ENCODE measurements at regions not wholly inside any gene's neighbourhood (a gene's known extent, or its start where the extent isn't known, plus 50 kb on each side); places are given as distances from the start of the nearest gene placed in this dataset.

DNA sequence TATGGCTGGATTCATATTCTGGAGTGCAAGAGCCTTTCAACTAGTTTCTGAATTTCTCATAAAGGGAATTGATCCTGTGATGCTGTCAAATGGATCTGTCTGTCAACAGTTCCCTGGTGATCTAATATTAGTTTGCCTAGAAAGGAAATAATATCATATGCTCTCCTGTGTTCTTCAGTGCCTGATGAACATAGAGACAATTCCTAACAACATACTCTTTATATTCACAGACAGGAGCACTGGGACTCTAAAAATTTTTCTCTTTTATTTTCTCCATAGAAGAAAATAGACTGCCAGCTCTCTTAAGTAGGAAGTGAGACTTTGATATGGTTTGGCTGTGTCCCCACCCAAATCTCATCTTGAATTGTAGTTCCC is 259.7 kb downstream of the TMX3 start:
- DNase-seq = no peak
- in situ Hi-C loops (cut with MboI) = no loop called here
- H3K4me1 ChIP-seq (ENCODE audit: insufficient read depth) = peaks cover 16% of the 10 kb centered on the region
- H3K4me2 ChIP-seq (ENCODE audit: unreplicated experiment) = no peak overlapping the region
- H3K27ac ChIP-seq = peak overlapping the region; percentile 66
- H3K36me3 ChIP-seq (ENCODE audit: low read depth) = no peaks in the 10 kb centered on the region
- no peak overlapping the region for H2AFZ ChIP-seq
- no peaks in the 10 kb centered on the region for H3K9me3 ChIP-seq (ENCODE audit: low read depth)
- no peaks in the 10 kb centered on the region for H4K20me1 ChIP-seq (ENCODE audit: insufficient read depth)
- peaks cover 24% of the 10 kb centered on the region for H3F3A ChIP-seq (ENCODE audit: insufficient read depth)
- no peaks in the 10 kb centered on the region for H3K27me3 ChIP-seq (replicated peaks; ENCODE audit: insufficient read depth)
- H3K9ac ChIP-seq = no peak overlapping the region
- no peak for TF ChIP-seq EZH2phosphoT487 (IDR thresholded peaks at IDR 0.05; ENCODE audit: insufficient read depth, low read depth)
- TF ChIP-seq EZH2 (IDR thresholded peaks at IDR 0.05; ENCODE audit: insufficient read depth, poor library complexity, severe bottlenecking) = no peak
- H3K9me2 ChIP-seq (ENCODE audit: insufficient read depth) = no peaks in the 10 kb centered on the region
- H3K79me2 ChIP-seq (ENCODE audit: insufficient read depth) = no peaks in the 10 kb centered on the region
- no peak overlapping the region for H3K4me3 ChIP-seq

DNA sequence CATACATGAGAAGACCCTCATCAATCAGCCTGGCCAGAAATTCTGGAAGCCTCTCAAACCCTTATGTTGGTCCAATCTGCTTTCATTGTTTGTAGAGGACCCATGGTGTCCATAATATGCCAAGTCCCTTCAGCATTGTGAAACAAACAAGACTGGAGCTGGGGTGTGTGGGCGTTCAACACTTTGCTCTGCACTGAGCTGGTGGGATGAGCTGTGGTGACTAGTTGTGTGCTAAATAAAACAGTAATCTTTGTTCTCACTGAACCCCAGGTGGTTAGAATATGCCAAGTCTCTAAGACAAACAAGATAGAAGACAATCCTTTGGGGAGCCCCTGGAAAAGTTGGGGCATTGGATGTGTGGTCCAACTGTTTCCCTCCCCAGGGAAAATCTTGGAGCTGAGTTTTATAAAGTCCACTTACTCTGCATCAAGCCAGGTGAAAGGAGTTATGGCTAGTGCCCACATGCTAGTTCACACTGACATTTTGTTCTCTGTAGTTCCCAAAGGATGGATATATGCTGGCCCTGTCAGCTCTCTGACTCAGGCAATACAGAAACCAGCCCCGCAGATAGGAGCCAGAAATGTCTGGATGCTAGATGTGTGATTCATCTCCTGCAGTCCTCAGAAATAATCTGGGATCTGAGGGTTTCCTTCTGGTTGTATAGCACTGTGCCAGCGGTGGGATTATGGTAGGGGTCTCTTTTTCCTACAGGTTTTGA is 260.2 kb downstream of the TMX3 start:
- no peaks in the 10 kb centered on the region for H3K9me2 ChIP-seq (ENCODE audit: insufficient read depth)
- H3K9ac ChIP-seq = no peak overlapping the region
- no peak for TF ChIP-seq EZH2phosphoT487 (IDR thresholded peaks at IDR 0.05; ENCODE audit: insufficient read depth, low read depth)
- TF ChIP-seq EZH2 (IDR thresholded peaks at IDR 0.05; ENCODE audit: insufficient read depth, poor library complexity, severe bottlenecking) = no peak
- H3K27ac ChIP-seq = peak overlapping the region; percentile 66
- H3K79me2 ChIP-seq (ENCODE audit: insufficient read depth) = no peaks in the 10 kb centered on the region
- peaks cover 21% of the 10 kb centered on the region for H3K4me1 ChIP-seq (ENCODE audit: insufficient read depth)
- no peak overlapping the region for H2AFZ ChIP-seq
- no peaks in the 10 kb centered on the region for H4K20me1 ChIP-seq (ENCODE audit: insufficient read depth)
- in situ Hi-C loops (cut with MboI) = no loop called here
- no peak overlapping the region for H3K4me2 ChIP-seq (ENCODE audit: unreplicated experiment)
- peaks cover 29% of the 10 kb centered on the region for H3F3A ChIP-seq (ENCODE audit: insufficient read depth)
- H3K27me3 ChIP-seq (replicated peaks; ENCODE audit: insufficient read depth) = no peaks in the 10 kb centered on the region
- no peak overlapping the region for H3K4me3 ChIP-seq
- 38 to 46% methylated on average over 3 of the region's 3 CpGs for WGBS, 2 experiments (ENCODE audit: low coverage in 1 of 2, low lambda C conversion rate in 2 of 2, missing lambda C conversion rate in 2 of 2)
- DNase-seq = peak; percentile 85
- no peaks in the 10 kb centered on the region for H3K9me3 ChIP-seq (ENCODE audit: low read depth)
- no peaks in the 10 kb centered on the region for H3K36me3 ChIP-seq (ENCODE audit: low read depth)

GRCh38 chr18:68449292-68449691 is 265.6 kb downstream of the TMX3 start:
- 19 to 27% methylated on average over 2 of the region's 2 CpGs for WGBS, 2 experiments (ENCODE audit: low coverage in 1 of 2, low lambda C conversion rate in 2 of 2, missing lambda C conversion rate in 2 of 2)
- H3K27ac ChIP-seq = peak overlapping the region; percentile 91
- no peaks in the 10 kb centered on the region for H3K79me2 ChIP-seq (ENCODE audit: insufficient read depth)
- H3K27me3 ChIP-seq (replicated peaks; ENCODE audit: insufficient read depth) = no peaks in the 10 kb centered on the region
- H3K4me3 ChIP-seq = no peak overlapping the region
- no peaks in the 10 kb centered on the region for H4K20me1 ChIP-seq (ENCODE audit: insufficient read depth)
- H2AFZ ChIP-seq = no peak overlapping the region
- peak overlapping the region; percentile 55 for H3K9ac ChIP-seq
- H3K4me2 ChIP-seq (ENCODE audit: unreplicated experiment) = peak overlapping the region; percentile 46
- in situ Hi-C loops (cut with MboI) = no loop called here
- H3K4me1 ChIP-seq (ENCODE audit: insufficient read depth) = peaks cover 41% of the 10 kb centered on the region
- H3F3A ChIP-seq (ENCODE audit: insufficient read depth) = peaks cover 44% of the 10 kb centered on the region
- H3K36me3 ChIP-seq (ENCODE audit: low read depth) = no peaks in the 10 kb centered on the region
- peak; percentile 82 for DNase-seq
- H3K9me2 ChIP-seq (ENCODE audit: insufficient read depth) = no peaks in the 10 kb centered on the region
- H3K9me3 ChIP-seq (ENCODE audit: low read depth) = no peaks in the 10 kb centered on the region
- TF ChIP-seq EZH2phosphoT487 (IDR thresholded peaks at IDR 0.05; ENCODE audit: insufficient read depth, low read depth) (no peak), EZH2 (IDR thresholded peaks at IDR 0.05; ENCODE audit: insufficient read depth, poor library complexity, severe bottlenecking) (no peak)

DNA sequence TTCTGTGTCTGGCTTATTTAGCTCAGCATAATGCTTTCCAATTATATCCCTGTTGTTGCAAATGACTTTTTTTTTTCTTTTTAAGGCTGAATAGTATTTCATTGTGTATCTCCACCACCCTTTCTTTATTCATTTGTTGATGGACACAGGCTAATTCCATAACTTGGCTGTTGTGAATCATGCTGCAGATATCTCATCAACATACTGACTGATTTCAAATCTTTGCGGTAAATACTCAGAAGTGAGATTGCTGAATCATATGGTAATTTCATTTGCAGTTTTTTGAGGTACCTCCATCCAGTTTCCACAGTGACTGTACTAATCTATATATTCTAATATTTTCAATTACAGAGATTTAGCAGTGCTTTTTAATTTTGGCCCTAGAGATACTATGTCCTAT is 266.2 kb downstream of the TMX3 start:
- peaks cover 38% of the 10 kb centered on the region for H3F3A ChIP-seq (ENCODE audit: insufficient read depth)
- H4K20me1 ChIP-seq (ENCODE audit: insufficient read depth) = no peaks in the 10 kb centered on the region
- 7 to 10% methylated on average over 1 of the region's 1 CpG for WGBS, 2 experiments (ENCODE audit: low coverage in 1 of 2, low lambda C conversion rate in 2 of 2, missing lambda C conversion rate in 2 of 2)
- H3K27ac ChIP-seq = peak overlapping the region; percentile 91
- no peaks in the 10 kb centered on the region for H3K36me3 ChIP-seq (ENCODE audit: low read depth)
- no peak overlapping the region for H2AFZ ChIP-seq
- H3K4me2 ChIP-seq (ENCODE audit: unreplicated experiment) = peak overlapping the region; percentile 46
- no peak overlapping the region for H3K4me3 ChIP-seq
- H3K9me3 ChIP-seq (ENCODE audit: low read depth) = no peaks in the 10 kb centered on the region
- no peaks in the 10 kb centered on the region for H3K9me2 ChIP-seq (ENCODE audit: insufficient read depth)
- H3K27me3 ChIP-seq (replicated peaks; ENCODE audit: insufficient read depth) = no peaks in the 10 kb centered on the region
- H3K79me2 ChIP-seq (ENCODE audit: insufficient read depth) = no peaks in the 10 kb centered on the region
- in situ Hi-C loops (cut with MboI) = no loop called here
- peaks cover 39% of the 10 kb centered on the region for H3K4me1 ChIP-seq (ENCODE audit: insufficient read depth)
- peak; percentile 82 for DNase-seq
- TF ChIP-seq EZH2phosphoT487 (IDR thresholded peaks at IDR 0.05; ENCODE audit: insufficient read depth, low read depth) = no peak
- peak overlapping the region; percentile 55 for H3K9ac ChIP-seq

- WGBS, 2 experiments (ENCODE audit: low coverage in 1 of 2, low lambda C conversion rate in 2 of 2, missing lambda C conversion rate in 2 of 2) = 0 to 17% methylated on average over 1 of the region's 1 CpG
- H3K4me1 ChIP-seq (ENCODE audit: insufficient read depth) = peaks cover 39% of the 10 kb centered on the region
- 0 out of 2 replicates have a peak, but pooled peaks have one; percentile 25 for TF ChIP-seq EZH2phosphoT487 (IDR thresholded peaks at IDR 0.05; ENCODE audit: insufficient read depth, low read depth)
- TF ChIP-seq EZH2 (IDR thresholded peaks at IDR 0.05; ENCODE audit: insufficient read depth, poor library complexity, severe bottlenecking) = no peak
- peak overlapping the region; percentile 21 for H3K4me2 ChIP-seq (ENCODE audit: unreplicated experiment)
- H3K4me3 ChIP-seq = no peak overlapping the region
- H2AFZ ChIP-seq = no peak overlapping the region
- in situ Hi-C loops (cut with MboI) = no loop called here
- H3K27me3 ChIP-seq (replicated peaks; ENCODE audit: insufficient read depth) = no peaks in the 10 kb centered on the region
- H3K79me2 ChIP-seq (ENCODE audit: insufficient read depth) = no peaks in the 10 kb centered on the region
- H3K9me2 ChIP-seq (ENCODE audit: insufficient read depth) = no peaks in the 10 kb centered on the region
- H3K9ac ChIP-seq = no peak overlapping the region
- H4K20me1 ChIP-seq (ENCODE audit: insufficient read depth) = no peaks in the 10 kb centered on the region
- H3K27ac ChIP-seq = peak overlapping the region; percentile 91
- peaks cover 38% of the 10 kb centered on the region for H3F3A ChIP-seq (ENCODE audit: insufficient read depth)
- no peaks in the 10 kb centered on the region for H3K36me3 ChIP-seq (ENCODE audit: low read depth)
- no peaks in the 10 kb centered on the region for H3K9me3 ChIP-seq (ENCODE audit: low read depth)
- peak; percentile 87 for DNase-seq
These were observed 267.6 kb downstream of the TMX3 start for GRCh38 chr18:68447286-68447685.

Data from GM23248 (cell line).